GM12872 (cell line): ENCODE measurements at regions not wholly inside any gene's neighbourhood (a gene's known extent, or its start where the extent isn't known, plus 50 kb on each side); places are given as distances from the start of the nearest gene placed in this dataset.

Source experiments
- TF ChIP-seq, protein P1 (sequence below): IDR thresholded peaks from 3 replicates; pipeline ENCODE4 v1.5.1; 2011; ENCODE audit warnings: low read depth, mild to moderate bottlenecking, low read length, moderate library complexity; ENCODE audit not compliant: insufficient read depth

DNA sequence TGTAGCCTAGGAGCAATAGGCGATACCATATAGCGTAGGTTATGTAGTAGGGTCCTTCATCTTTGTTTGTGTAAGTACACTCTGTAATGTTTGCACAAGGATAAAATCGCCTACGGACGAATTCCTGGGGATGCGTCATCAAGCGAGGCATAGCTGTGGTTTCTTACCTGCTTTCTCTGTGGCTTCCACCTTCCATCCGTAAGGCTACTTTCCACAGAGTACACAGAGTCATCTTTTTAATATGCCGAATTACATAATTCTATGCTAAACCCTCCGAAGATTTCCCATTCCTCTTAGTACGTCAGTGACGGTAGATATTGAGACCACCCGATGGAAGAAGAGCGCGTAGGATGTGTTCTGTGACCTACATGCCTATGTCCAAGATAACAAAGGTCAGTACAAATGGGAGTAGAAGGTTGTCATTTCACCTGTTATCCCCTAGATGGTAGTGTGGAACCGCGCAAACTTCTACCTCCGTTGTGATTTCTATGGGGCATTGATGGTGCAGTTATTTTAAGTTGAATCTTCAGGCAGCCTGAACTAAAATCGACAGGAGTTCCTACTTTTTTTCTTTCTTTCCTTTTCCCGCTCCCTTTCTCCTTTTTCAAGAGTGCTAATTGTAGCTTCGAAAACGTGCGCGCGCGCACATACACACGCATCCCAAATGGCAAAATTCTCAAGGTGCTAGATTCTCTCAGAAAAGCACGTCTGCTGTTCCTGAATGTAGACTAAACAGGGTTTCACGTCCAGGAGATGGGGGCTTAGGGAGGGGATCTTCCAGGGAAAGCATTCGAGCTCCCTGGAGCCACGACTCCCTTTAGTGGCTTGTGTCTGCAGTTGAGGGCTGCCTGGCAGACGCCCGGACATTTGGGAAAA lies 111.7 kb upstream of the MBL2 start:
- TF ChIP-seq, protein P1, sequence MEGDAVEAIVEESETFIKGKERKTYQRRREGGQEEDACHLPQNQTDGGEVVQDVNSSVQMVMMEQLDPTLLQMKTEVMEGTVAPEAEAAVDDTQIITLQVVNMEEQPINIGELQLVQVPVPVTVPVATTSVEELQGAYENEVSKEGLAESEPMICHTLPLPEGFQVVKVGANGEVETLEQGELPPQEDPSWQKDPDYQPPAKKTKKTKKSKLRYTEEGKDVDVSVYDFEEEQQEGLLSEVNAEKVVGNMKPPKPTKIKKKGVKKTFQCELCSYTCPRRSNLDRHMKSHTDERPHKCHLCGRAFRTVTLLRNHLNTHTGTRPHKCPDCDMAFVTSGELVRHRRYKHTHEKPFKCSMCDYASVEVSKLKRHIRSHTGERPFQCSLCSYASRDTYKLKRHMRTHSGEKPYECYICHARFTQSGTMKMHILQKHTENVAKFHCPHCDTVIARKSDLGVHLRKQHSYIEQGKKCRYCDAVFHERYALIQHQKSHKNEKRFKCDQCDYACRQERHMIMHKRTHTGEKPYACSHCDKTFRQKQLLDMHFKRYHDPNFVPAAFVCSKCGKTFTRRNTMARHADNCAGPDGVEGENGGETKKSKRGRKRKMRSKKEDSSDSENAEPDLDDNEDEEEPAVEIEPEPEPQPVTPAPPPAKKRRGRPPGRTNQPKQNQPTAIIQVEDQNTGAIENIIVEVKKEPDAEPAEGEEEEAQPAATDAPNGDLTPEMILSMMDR, result peak; percentile 78

DNA sequence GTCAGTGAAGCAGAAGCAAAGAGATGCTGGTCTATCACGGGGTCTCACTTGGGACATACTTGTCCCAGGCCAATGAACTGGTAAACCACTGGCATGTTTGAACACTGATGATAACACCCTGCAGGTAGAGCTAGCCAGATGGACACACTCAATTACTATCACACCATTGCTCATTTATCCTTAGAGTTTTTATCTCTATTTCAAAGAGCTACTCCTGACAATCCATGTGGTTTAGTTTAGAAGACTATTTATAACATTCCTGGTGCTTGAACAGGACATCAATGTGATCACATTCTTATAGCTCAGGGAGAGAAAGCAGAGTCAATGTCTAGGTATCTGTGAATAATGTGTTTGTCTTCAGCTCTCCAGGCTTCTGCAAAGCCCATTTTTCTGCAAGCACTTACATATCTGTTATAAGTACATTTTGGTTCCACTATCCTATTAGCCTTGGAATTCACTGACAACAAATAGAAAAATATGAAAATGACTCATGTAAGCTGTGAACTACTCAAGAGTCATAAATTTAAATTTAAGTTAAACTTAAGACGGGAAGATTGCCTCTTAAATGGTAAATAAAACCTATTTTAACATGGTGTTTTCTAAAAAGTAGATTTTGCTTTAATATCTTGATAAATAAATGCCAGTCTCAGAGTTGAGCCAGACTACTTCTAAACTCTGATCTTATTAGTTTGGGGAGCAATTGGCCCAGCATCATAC lies 106.7 kb upstream of the MBL2 start:
- TF ChIP-seq, protein P1, result no peak

DNA sequence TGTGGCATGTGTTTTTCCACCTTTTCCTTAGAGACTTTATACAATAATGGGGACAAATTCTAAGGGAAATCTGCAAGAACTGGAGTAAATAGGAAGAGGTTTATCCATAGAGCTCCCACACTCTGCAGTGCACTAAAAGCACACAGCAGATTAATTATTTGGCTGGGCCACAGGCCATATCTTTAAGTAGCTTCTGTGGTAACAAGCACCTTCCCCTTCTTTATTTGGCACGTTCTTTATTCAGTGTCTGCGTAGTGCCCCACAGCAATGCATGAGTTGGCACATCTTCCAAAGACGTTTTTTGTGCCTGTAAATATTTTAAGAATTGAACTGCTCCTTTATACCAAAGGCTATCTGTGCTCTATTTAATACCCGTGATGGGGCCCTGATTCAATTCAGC lies 104.9 kb upstream of the MBL2 start:
- TF ChIP-seq, protein P1, result no peak

DNA sequence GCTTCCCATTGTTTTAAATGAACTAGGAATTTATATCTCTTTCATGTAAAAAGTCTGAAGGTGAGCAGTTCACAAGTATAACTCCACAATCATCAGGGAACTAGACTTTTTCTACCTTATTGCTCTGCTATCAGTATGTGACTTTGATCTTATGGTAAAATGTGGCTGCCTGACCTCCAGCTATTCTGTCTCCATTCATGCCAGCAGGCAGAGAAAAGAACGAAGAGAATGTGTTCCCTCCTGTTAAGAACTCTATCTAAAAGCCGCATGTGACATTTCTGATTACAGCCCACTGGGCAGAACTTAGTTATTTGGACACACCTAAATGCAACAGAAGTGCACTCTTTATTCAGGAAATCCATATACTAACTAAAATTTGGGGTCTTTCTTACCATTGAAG lies 102.8 kb upstream of the MBL2 start:
- TF ChIP-seq, protein P1, result no peak

DNA sequence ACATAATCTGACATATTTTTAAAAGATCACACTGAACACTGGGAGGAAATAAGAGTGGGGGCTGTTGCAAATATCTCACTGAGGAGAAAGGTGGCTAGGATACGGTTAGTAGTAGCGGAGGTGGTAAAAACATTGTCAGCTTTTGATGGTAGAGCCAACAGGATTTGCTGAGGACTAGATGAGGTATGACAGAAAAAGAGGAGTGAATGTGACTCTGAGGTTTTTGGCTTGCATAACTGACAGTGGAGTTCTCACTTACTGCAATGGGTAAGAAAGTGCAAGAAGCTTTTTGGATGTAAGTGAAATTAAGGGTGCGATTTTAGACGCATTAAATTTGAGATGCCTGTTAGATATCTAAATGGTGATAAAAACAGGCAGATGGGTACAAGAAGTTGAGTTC lies 102.0 kb upstream of the MBL2 start:
- TF ChIP-seq, protein P1, result no peak

DNA sequence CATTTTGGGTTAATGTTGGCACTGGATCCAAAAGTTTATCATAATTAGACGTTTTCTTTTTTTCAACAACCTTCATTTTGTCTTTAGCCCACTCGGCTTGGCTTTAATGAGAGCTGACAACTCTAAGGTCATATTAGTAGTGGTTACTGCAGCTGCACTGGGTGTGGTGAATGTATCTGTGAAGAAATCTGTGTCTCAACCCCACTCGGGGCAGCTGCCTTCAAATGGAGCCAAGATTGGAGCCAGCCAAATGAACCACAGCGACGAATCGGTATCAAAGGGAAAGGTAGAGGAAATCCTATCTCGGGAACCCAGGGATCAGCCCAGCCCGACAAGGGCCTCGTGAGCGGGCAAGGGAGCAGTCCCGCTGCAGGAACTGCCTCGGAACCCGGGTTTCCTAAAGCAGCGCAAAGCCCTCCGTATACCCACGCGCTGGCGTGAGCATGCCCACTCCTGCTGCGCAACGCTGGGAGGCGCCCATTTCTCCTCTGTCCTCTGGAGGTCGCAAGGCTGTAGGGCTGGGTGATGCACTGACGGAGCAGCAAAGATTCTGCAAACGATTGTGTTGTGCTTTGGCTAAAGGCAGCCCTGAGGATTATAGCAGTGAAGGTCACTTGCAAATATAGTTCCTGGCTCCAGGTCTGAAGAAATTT lies 98.7 kb upstream of the MBL2 start:
- TF ChIP-seq, protein P1, result no peak

DNA sequence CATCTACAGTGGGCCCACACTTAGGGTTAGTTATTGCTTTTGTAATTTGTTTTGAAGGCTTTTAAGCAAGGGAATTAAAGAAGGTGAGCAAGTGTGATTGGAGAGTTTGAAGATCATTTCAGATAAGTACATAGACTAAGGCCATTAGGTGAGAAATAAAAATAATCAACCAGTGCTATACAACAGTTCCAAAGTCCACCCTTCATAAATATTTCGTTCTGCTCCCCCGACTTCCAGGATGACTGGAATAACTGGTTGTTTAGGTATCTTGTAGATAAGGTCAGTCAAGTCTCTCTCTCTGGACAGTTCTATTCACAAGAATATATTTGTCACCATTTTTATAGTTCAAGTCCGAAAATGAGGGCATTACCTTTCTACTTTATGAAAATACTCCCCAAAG lies 98.0 kb upstream of the MBL2 start:
- TF ChIP-seq, protein P1, result no peak
